ENCODE measurements at regions not wholly inside any gene's neighbourhood (a gene's known extent, or its start where the extent isn't known, plus 50 kb on each side); places are given as distances from the start of the nearest gene placed in this dataset.

- in situ Hi-C loops (cut with HindIII; ENCODE audit: low pct_unique_long_range_greater_than_20kb, low sequenced_read_pairs): no loop called here
- no peak for DNase-seq (ENCODE audit: low read depth)
Measured at GRCh38 chr1:217244971-217245370, 385.9 kb downstream of the GPATCH2 start.

- DNase-seq (ENCODE audit: low read depth): no peak
- in situ Hi-C loops (cut with HindIII; ENCODE audit: low pct_unique_long_range_greater_than_20kb, low sequenced_read_pairs): no loop called here
Measured at GRCh38 chr1:217240656-217241055, 390.2 kb downstream of the GPATCH2 start.

GRCh38 chr1:217238945-217239344 is 391.9 kb downstream of the GPATCH2 start:
- no peak for DNase-seq (ENCODE audit: low read depth)
- in situ Hi-C loops (cut with HindIII; ENCODE audit: low pct_unique_long_range_greater_than_20kb, low sequenced_read_pairs): no loop called here

- in situ Hi-C loops (cut with HindIII; ENCODE audit: low pct_unique_long_range_greater_than_20kb, low sequenced_read_pairs): no loop called here
- no peak for DNase-seq (ENCODE audit: low read depth)
Measured at GRCh38 chr1:217230412-217230811, 400.5 kb downstream of the GPATCH2 start.

- in situ Hi-C loops (cut with HindIII; ENCODE audit: low pct_unique_long_range_greater_than_20kb, low sequenced_read_pairs): no loop called here
- DNase-seq (ENCODE audit: low read depth): no peak
Measured at GRCh38 chr1:217228689-217229088, 402.2 kb downstream of the GPATCH2 start.

GRCh38 chr1:217224201-217224600 is 406.7 kb downstream of the GPATCH2 start:
- in situ Hi-C loops (cut with HindIII; ENCODE audit: low pct_unique_long_range_greater_than_20kb, low sequenced_read_pairs): no loop called here
- DNase-seq (ENCODE audit: low read depth): no peak

- in situ Hi-C loops (cut with HindIII; ENCODE audit: low pct_unique_long_range_greater_than_20kb, low sequenced_read_pairs): no loop called here
- DNase-seq (ENCODE audit: low read depth): no peak
Measured at GRCh38 chr1:217214551-217214950, 416.3 kb downstream of the GPATCH2 start.

GRCh38 chr1:217211486-217211885 is 419.4 kb downstream of the GPATCH2 start:
- in situ Hi-C loops (cut with HindIII; ENCODE audit: low pct_unique_long_range_greater_than_20kb, low sequenced_read_pairs): no loop called here
- DNase-seq (ENCODE audit: low read depth): no peak

- no peak for DNase-seq (ENCODE audit: low read depth)
- in situ Hi-C loops (cut with HindIII; ENCODE audit: low pct_unique_long_range_greater_than_20kb, low sequenced_read_pairs): no loop called here
Measured at GRCh38 chr1:217205578-217205977, 425.3 kb downstream of the GPATCH2 start.

GRCh38 chr1:217196616-217197015 is 434.3 kb downstream of the GPATCH2 start:
- no peak for DNase-seq (ENCODE audit: low read depth)
- in situ Hi-C loops (cut with HindIII; ENCODE audit: low pct_unique_long_range_greater_than_20kb, low sequenced_read_pairs): no loop called here

- DNase-seq (ENCODE audit: low read depth): no peak
- in situ Hi-C loops (cut with HindIII; ENCODE audit: low pct_unique_long_range_greater_than_20kb, low sequenced_read_pairs): no loop called here
Measured at GRCh38 chr1:217193151-217193550, 437.7 kb downstream of the GPATCH2 start.

- DNase-seq (ENCODE audit: low read depth): no peak
- in situ Hi-C loops (cut with HindIII; ENCODE audit: low pct_unique_long_range_greater_than_20kb, low sequenced_read_pairs): no loop called here
Measured at GRCh38 chr1:217191441-217191840, 439.4 kb downstream of the GPATCH2 start.

GRCh38 chr1:217190359-217190758 is 440.5 kb downstream of the GPATCH2 start:
- DNase-seq (ENCODE audit: low read depth): no peak
- in situ Hi-C loops (cut with HindIII; ENCODE audit: low pct_unique_long_range_greater_than_20kb, low sequenced_read_pairs): no loop called here

- no peak for DNase-seq (ENCODE audit: low read depth)
- in situ Hi-C loops (cut with HindIII; ENCODE audit: low pct_unique_long_range_greater_than_20kb, low sequenced_read_pairs): no loop called here
Measured at GRCh38 chr1:217189362-217189761, 441.5 kb downstream of the GPATCH2 start.

GRCh38 chr1:217188280-217189237 is 442.3 kb downstream of the GPATCH2 start:
- no peak for DNase-seq (ENCODE audit: low read depth)
- in situ Hi-C loops (cut with HindIII; ENCODE audit: low pct_unique_long_range_greater_than_20kb, low sequenced_read_pairs): no loop called here

GRCh38 chr1:217186664-217187063 is 444.2 kb downstream of the GPATCH2 start:
- no peak for DNase-seq (ENCODE audit: low read depth)
- in situ Hi-C loops (cut with HindIII; ENCODE audit: low pct_unique_long_range_greater_than_20kb, low sequenced_read_pairs): no loop called here

- DNase-seq (ENCODE audit: low read depth): no peak
- in situ Hi-C loops (cut with HindIII; ENCODE audit: low pct_unique_long_range_greater_than_20kb, low sequenced_read_pairs): no loop called here
Measured at GRCh38 chr1:217184854-217185253, 446.0 kb downstream of the GPATCH2 start.

- no peak for DNase-seq (ENCODE audit: low read depth)
- in situ Hi-C loops (cut with HindIII; ENCODE audit: low pct_unique_long_range_greater_than_20kb, low sequenced_read_pairs): no loop called here
Measured at GRCh38 chr1:217182992-217183391, 447.9 kb downstream of the GPATCH2 start.

GRCh38 chr1:217181756-217182155 is 449.1 kb downstream of the GPATCH2 start:
- in situ Hi-C loops (cut with HindIII; ENCODE audit: low pct_unique_long_range_greater_than_20kb, low sequenced_read_pairs): no loop called here
- DNase-seq (ENCODE audit: low read depth): no peak

GRCh38 chr1:217181176-217181746 is 449.6 kb downstream of the GPATCH2 start:
- DNase-seq (ENCODE audit: low read depth): no peak
- in situ Hi-C loops (cut with HindIII; ENCODE audit: low pct_unique_long_range_greater_than_20kb, low sequenced_read_pairs): no loop called here

Data from Caki2 (cell line).